ENCODE measurements at regions not wholly inside any gene's neighbourhood (a gene's known extent, or its start where the extent isn't known, plus 50 kb on each side); places are given as distances from the start of the nearest gene placed in this dataset.

GRCh38 chr6:20312606-20313005 is 89.1 kb upstream of the E2F3 start:
- H3K27ac ChIP-seq: no peak overlapping the region
- no peak for DNase-seq (ENCODE audit: low read depth, low spot score)

GRCh38 chr6:20313051-20313450 is 88.6 kb upstream of the E2F3 start:
- H3K27ac ChIP-seq: no peak overlapping the region
- no peak for DNase-seq (ENCODE audit: low read depth, low spot score)

- H3K27ac ChIP-seq: no peak overlapping the region
- DNase-seq (ENCODE audit: low read depth, low spot score): no peak
Measured at GRCh38 chr6:20313960-20314530, 87.6 kb upstream of the E2F3 start.

- no peak overlapping the region for H3K27ac ChIP-seq
- no peak for DNase-seq (ENCODE audit: low read depth, low spot score)
Measured at GRCh38 chr6:20314866-20315845, 86.5 kb upstream of the E2F3 start.

GRCh38 chr6:20317430-20317829 is 84.2 kb upstream of the E2F3 start:
- DNase-seq (ENCODE audit: low read depth, low spot score): no peak
- no peak overlapping the region for H3K27ac ChIP-seq

- H3K27ac ChIP-seq: no peak overlapping the region
- DNase-seq (ENCODE audit: low read depth, low spot score): no peak
Measured at GRCh38 chr6:20318851-20319387, 82.8 kb upstream of the E2F3 start.

- no peak for DNase-seq (ENCODE audit: low read depth, low spot score)
- H3K27ac ChIP-seq: no peak overlapping the region
Measured at GRCh38 chr6:20319520-20320357, 81.9 kb upstream of the E2F3 start.

GRCh38 chr6:20325641-20326421 is 75.8 kb upstream of the E2F3 start:
- no peak for DNase-seq (ENCODE audit: low read depth, low spot score)
- no peak overlapping the region for H3K27ac ChIP-seq

- no peak overlapping the region for H3K27ac ChIP-seq
- no peak for DNase-seq (ENCODE audit: low read depth, low spot score)
Measured at GRCh38 chr6:20326422-20326728, 75.3 kb upstream of the E2F3 start.

- no peak overlapping the region for H3K27ac ChIP-seq
Measured at GRCh38 chr6:20327141-20327540, 74.5 kb upstream of the E2F3 start.

GRCh38 chr6:20328266-20328923 is 73.3 kb upstream of the E2F3 start:
- DNase-seq (ENCODE audit: low read depth, low spot score): no peak
- no peak overlapping the region for H3K27ac ChIP-seq

More at GRCh38 chr6:20327141-20327540, 74.5 kb upstream of the E2F3 start:
- no peak for DNase-seq (ENCODE audit: low read depth, low spot score)

GRCh38 chr6:20328924-20329300 is 72.8 kb upstream of the E2F3 start:
- DNase-seq (ENCODE audit: low read depth, low spot score): no peak
- H3K27ac ChIP-seq: no peak overlapping the region

GRCh38 chr6:20331042-20331441 is 70.6 kb upstream of the E2F3 start:
- DNase-seq (ENCODE audit: low read depth, low spot score): no peak
- H3K27ac ChIP-seq: no peak overlapping the region

GRCh38 chr6:20331625-20332024 is 70.1 kb upstream of the E2F3 start:
- H3K27ac ChIP-seq: no peak overlapping the region
- no peak for DNase-seq (ENCODE audit: low read depth, low spot score)

GRCh38 chr6:20332441-20333006 is 69.2 kb upstream of the E2F3 start:
- DNase-seq (ENCODE audit: low read depth, low spot score): no peak

GRCh38 chr6:20333721-20334269 is 67.9 kb upstream of the E2F3 start:
- no peak for DNase-seq (ENCODE audit: low read depth, low spot score)
- H3K27ac ChIP-seq: no peak overlapping the region

More at GRCh38 chr6:20332441-20333006, 69.2 kb upstream of the E2F3 start:
- no peak overlapping the region for H3K27ac ChIP-seq

GRCh38 chr6:20334334-20334733 is 67.3 kb upstream of the E2F3 start:
- no peak for DNase-seq (ENCODE audit: low read depth, low spot score)
- no peak overlapping the region for H3K27ac ChIP-seq

- DNase-seq (ENCODE audit: low read depth, low spot score): no peak
Measured at GRCh38 chr6:20334962-20335361, 66.7 kb upstream of the E2F3 start.

GRCh38 chr6:20335872-20336271 is 65.8 kb upstream of the E2F3 start:
- no peak for DNase-seq (ENCODE audit: low read depth, low spot score)

More at GRCh38 chr6:20334962-20335361, 66.7 kb upstream of the E2F3 start:
- no peak overlapping the region for H3K27ac ChIP-seq

More at GRCh38 chr6:20335872-20336271, 65.8 kb upstream of the E2F3 start:
- H3K27ac ChIP-seq: no peak overlapping the region
